DMS79 treated with DMSO at 0.1 percent for 48 hours (cell line): ENCODE measurements at regions not wholly inside any gene's neighbourhood (a gene's known extent, or its start where the extent isn't known, plus 50 kb on each side); places are given as distances from the start of the nearest gene placed in this dataset.

Source experiments
- DNase-seq: peaks from one replicate; lab custom pipeline; 2025; lab: John Stamatoyannopoulos, UW

GRCh38 chr9:108188976-108189375, 666.8 kb downstream of the ACTL7B start:
- DNase-seq, result no peak

GRCh38 chr9:108188482-108188881, 667.3 kb downstream of the ACTL7B start:
- no peak for DNase-seq

GRCh38 chr9:108186642-108187395, 669.0 kb downstream of the ACTL7B start:
- DNase-seq, result no peak

- DNase-seq, result no peak
These were observed 670.2 kb downstream of the ACTL7B start for GRCh38 chr9:108185613-108186012.

DNA sequence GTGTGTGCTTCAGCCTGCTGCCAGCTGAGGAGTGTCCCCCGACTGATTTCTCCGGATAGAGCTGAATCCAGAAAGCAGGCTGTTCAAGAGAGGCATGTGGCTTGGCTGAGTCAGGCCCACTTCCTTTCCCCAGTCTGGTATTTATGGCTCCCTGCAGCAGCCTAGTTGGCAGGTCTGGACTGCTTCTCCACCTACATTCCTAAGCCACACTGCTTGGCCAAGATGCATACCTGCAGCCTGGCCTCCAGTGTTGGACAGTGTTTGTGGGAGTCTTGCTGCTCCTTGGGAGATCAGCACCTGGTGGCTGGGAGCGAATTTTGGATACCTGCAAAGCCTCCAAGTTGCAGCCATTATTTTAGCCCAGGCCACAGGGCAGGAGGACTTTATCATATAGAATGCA, 670.8 kb downstream of the ACTL7B start:
- no peak for DNase-seq

DNA sequence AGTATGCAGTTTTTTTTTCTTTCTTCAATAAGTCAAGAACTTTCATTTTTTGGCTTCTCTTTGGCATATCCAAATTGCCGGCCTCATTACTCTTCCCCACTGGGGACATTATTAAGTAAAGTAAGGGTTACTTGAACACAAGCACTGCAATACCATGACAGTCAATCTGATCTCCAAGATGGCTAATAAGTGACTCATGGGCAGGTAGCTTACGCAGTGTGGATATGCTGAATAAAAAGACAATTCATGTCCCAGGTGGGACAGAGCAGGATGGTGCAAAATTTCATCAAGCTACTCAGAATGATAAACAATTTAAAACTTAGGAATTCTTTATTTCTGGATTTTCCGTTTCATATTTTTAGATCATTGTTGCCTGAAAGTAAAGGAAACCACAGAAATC, 671.8 kb downstream of the ACTL7B start:
- no peak for DNase-seq

DNA sequence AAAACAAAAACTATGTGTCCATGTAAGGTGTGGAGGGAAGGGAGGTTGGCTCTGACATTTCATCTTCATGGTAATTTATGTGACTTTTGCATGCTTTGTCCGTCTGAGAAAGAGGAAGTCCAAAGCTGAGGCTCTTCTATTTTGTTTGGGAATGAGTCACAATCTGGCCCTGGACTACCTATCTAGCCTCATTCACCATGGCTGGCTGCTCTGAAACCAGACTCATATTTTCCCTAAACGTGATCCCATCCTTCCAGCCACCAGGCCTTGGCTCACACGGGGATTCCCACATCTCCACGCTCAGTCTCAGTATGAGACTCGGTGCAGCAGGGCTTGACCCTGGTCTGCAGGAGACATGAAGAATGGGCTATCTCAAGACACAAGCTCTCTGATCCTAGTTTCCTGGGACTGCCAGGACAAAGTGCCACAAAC, 672.8 kb downstream of the ACTL7B start:
- DNase-seq, result no peak

- DNase-seq, result no peak
These were observed 673.5 kb downstream of the ACTL7B start for GRCh38 chr9:108182270-108182669.

DNA sequence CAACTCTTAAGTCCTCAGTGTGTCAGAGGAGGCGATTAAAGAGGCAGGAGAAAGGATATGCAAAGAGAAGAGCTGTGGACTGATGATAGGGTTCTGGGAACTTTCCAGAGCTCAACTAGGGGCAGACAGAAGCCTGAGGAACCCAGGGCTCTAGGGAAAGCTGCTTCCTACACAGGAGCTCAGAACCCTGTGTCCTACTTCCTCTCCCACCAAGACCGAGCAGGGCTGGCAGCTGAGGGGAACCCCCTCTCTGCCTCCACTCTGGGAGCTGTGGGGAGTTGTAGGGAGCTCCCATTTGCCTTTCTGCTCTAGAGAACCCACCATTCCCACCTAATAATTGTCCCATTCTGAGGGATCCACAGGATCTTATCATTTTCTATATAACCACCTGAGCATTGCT, 674.3 kb downstream of the ACTL7B start:
- DNase-seq, result no peak

GRCh38 chr9:108180541-108180940, 675.2 kb downstream of the ACTL7B start:
- DNase-seq, result no peak

- no peak for DNase-seq
These were observed 677.5 kb downstream of the ACTL7B start for GRCh38 chr9:108178318-108178717.

- DNase-seq, result no peak
These were observed 678.8 kb upstream of the KLF4 start for GRCh38 chr9:108168236-108168850.

DNA sequence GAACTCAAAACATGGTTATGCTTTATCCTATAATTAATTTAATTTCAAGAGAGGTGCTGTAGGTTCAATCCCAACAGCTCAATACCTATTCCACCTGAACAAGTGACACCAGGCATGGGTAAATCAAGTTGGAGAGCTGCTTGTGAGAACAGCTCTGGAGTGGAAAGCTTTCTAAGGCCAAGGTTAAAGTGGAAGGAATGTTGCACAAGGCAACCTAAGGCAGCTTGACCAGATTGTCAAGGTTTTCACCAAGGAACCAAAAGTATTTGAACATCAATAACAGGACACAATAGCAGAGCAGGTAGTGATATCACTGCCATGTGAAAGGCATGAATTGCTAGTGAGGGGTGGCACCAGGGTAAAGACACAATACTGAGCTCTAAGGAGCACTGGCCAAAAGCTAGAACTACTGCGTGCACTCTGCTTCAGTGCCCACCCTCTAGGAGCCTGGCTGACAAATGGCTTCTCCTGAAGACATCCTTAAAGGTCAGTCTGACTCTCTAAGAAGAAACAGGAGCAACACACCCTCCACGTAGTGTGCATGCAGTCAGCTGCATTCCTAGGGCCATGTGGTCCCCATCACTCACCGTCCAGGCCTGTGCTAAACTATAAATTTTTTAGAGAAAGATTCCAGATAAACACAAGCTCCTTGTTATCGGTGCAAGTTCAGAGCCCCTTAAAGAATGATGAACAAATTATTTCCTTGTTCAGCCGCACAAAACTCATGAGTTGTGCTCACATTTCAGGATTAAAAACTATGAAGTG, 677.7 kb upstream of the KLF4 start:
- no peak for DNase-seq

GRCh38 chr9:108166519-108166918, 677.0 kb upstream of the KLF4 start:
- no peak for DNase-seq

GRCh38 chr9:108163321-108164005, 673.9 kb upstream of the KLF4 start:
- DNase-seq, result no peak

DNA sequence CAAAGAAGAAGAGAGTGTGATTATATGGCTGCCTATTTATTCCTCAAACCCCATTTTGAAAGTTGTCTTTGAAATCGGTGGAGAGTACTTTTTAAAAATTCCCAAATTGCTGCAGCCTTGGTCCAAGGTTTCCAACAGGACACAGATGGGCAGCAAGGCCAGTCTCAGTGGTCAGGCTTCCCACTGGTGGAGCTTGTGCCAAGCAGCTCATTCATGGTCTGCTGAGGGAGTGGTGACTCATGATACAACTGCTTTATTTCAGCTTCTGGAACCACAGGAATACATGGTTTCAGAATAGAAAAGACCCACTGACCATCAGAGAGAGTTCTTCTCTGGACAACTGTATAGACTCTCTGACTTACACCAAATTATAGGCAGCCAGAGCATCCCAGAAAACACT, 673.1 kb upstream of the KLF4 start:
- no peak for DNase-seq

DNA sequence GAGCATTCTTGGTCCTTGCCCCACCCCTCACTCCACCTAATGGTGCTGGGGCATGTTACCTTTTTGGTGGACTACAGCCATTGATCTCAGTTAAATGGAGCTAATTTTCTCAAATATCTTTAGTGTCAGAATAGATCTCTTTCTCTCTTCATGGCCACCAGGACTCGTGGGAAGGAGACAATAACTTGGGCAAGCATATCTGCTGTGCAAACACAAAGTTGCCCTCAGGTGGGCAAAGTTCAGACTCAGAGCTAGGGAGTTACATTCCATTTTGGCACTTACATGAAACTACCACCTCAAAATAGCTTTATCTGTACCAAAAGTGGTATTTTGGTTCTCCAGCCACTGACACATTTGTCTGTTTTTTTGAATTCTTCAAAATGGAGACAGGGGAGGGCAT, 671.9 kb upstream of the KLF4 start:
- DNase-seq, result no peak

GRCh38 chr9:108160706-108161355, 671.3 kb upstream of the KLF4 start:
- no peak for DNase-seq

DNA sequence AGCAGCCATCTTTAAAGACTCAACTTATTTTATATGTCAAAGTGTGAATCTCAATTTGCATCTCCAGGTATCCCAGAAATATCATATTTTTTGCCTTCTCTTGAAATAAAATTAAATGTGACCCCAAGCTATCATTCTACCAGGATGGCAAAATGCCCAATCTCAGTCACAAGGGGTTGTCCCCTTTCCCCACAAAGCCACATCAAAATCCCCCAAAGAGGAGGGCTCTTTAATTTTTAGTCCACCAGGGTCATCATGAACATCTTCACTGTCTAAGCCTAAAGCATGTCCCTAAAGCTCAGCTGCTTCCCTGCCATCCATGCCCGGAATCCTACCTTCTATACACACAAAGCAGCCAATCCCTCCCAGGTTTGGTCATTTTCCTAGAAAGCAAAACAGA, 670.5 kb upstream of the KLF4 start:
- DNase-seq, result no peak

- DNase-seq, result no peak
These were observed 668.8 kb upstream of the KLF4 start for GRCh38 chr9:108158236-108158995.
